HCT116 (cell line): ENCODE measurements at regions not wholly inside any gene's neighbourhood (a gene's known extent, or its start where the extent isn't known, plus 50 kb on each side); places are given as distances from the start of the nearest gene placed in this dataset.

Source experiments
- ATAC-seq: fragments of 200-7000 bp; cut with Tn5 transposase; 2 replicates; pipeline ENCODE4 v1.9.1; 2020; ENCODE audit warnings: mild to moderate bottlenecking, moderate library complexity
- BruUV-seq: library from RNA; stranded (reverse); fragments of 400-500 nt; replicated peaks from 2 replicates; lab custom pipeline; 2021; lab: Mats Ljungman, UMichigan
- CTCF ChIA-PET: fragments of 300-600 bp; sonication (Branson Sonifier 250); formaldehyde crosslinking; loops from one replicate; lab custom pipeline; 2021; ENCODE audit warnings: antibody characterized with exemption; lab: Charles Lee
- POLR2A ChIA-PET: fragments of 300-600, 350-600 bp; sonication (Branson Sonifier 250); formaldehyde crosslinking; loops from one replicate; lab custom pipeline; 2021; ENCODE audit warnings: antibody characterized with exemption; lab: Charles Lee
- RAD21 ChIA-PET, 2 experiments: fragments of 300-600 bp; sonication (Branson Sonifier 250); formaldehyde crosslinking; loops; one replicate each; lab custom pipeline; 2023; ENCODE audit warnings: low total read pairs in 2 of 2; ENCODE audit not compliant: uncharacterized antibody in 2 of 2, unreplicated experiment in 2 of 2, low non-redundant PET in 1 of 2; lab: Charles Lee
- DNase-seq: peaks from one replicate; pipeline ENCODE4 v3.0.0-alpha.2; 2010; ENCODE audit warnings: low read depth, low spot score
- H2AFZ ChIP-seq: fragments of 200-600 bp; shearing (Covaris generic), sonication (generic); 2 replicates; pipeline ENCODE4 v1.6.1; 2017; ENCODE audit warnings: low read depth, mixed run types, mixed read lengths, antibody characterized with exemption, low read length; ENCODE audit not compliant: poor library complexity, severe bottlenecking
- H3K27ac ChIP-seq: 2 replicates; pipeline ENCODE4 v1.5.1; 2012; ENCODE audit warnings: low read depth, low read length
- H3K27me3 ChIP-seq: fragments of 200-600 bp; sonication (generic); 2 replicates; pipeline ENCODE4 v1.6.1; 2016; ENCODE audit warnings: mixed run types, low read length, mixed read lengths; ENCODE audit not compliant: insufficient read depth
- H3K36me3 ChIP-seq, 2 experiments: fragments of 200-500 bp in 1 of 2; fragments of 200-600 bp in 1 of 2; sonication (Bioruptor generic) in 1 of 2; sonication (generic) in 1 of 2; 2 replicates each; pipeline versions ENCODE4 v1.5.1 to v1.6.1; 2014 to 2016; ENCODE audit warnings: low read length in 2 of 2, inconsistent platforms in 1 of 2, mixed read lengths in 1 of 2, mixed run types in 1 of 2; ENCODE audit not compliant: insufficient read depth in 2 of 2, control insufficient read depth in 1 of 2
- H3K4me1 ChIP-seq, 2 experiments: fragments of 200-600 bp in 1 of 2; sonication (generic) in 1 of 2; 2 replicates each; pipeline versions ENCODE4 v1.5.1 to v1.6.1; 2012 to 2017; ENCODE audit warnings: low read length in 2 of 2, inconsistent platforms in 1 of 2, mild to moderate bottlenecking in 1 of 2, mixed read lengths in 1 of 2, mixed run types in 1 of 2, moderate library complexity in 1 of 2; ENCODE audit not compliant: insufficient read depth in 2 of 2, control insufficient read depth in 1 of 2
- H3K4me2 ChIP-seq: fragments of 200-600 bp; sonication (generic); 2 replicates; pipeline ENCODE4 v1.6.1; 2017; ENCODE audit warnings: mixed run types, low read length, mixed read lengths
- H3K4me3 ChIP-seq, 2 experiments: fragments of 200-600 bp in 1 of 2; sonication (generic) in 1 of 2; replicated peaks in 1 of 2; 2 replicates each; pipeline ENCODE4 v1.5.1; 2011 to 2016; ENCODE audit warnings: low read length in 2 of 2, control low read depth in 1 of 2, low read depth in 1 of 2, mild to moderate bottlenecking in 1 of 2, mixed read lengths in 1 of 2, mixed run types in 1 of 2
- H3K79me2 ChIP-seq: fragments of 200-600 bp; sonication (generic); 2 replicates; pipeline ENCODE4 v1.6.1; 2017; ENCODE audit warnings: mild to moderate bottlenecking, mixed run types, low read length, moderate library complexity, mixed read lengths; ENCODE audit not compliant: insufficient read depth
- H3K9ac ChIP-seq: fragments of 200-600 bp; sonication (generic); 2 replicates; pipeline ENCODE4 v1.6.1; 2016; ENCODE audit warnings: low read length, mixed read lengths
- H3K9me2 ChIP-seq: fragments of 200-600 bp; sonication (generic), shearing (Covaris generic); 2 replicates; pipeline ENCODE4 v1.6.1; 2017; ENCODE audit warnings: mixed run types, mild to moderate bottlenecking, moderate library complexity; ENCODE audit not compliant: insufficient read depth
- H3K9me3 ChIP-seq, 2 experiments: fragments of 200-500 bp in 1 of 2; fragments of 200-600 bp in 1 of 2; sonication (Bioruptor generic) in 1 of 2; sonication (generic) in 1 of 2; 2 replicates each; pipeline ENCODE4 v1.6.1; 2014 to 2017; ENCODE audit warnings: low read length in 2 of 2, mixed read lengths in 2 of 2, inconsistent platforms in 1 of 2, low read depth in 1 of 2, mild to moderate bottlenecking in 1 of 2, mixed run types in 1 of 2, moderate library complexity in 1 of 2; ENCODE audit not compliant: control insufficient read depth in 1 of 2, insufficient read depth in 1 of 2
- H4K20me1 ChIP-seq: fragments of 200-600 bp; sonication (generic), shearing (Covaris generic); 2 replicates; pipeline ENCODE4 v1.6.1; 2017; ENCODE audit warnings: mixed run types, mild to moderate bottlenecking, moderate library complexity; ENCODE audit not compliant: insufficient read depth
- CEBPB ChIP-seq: IDR thresholded peaks from 2 replicates; pipeline ENCODE4 v1.6.1; 2012; ENCODE audit warnings: low read depth
- EGR1 ChIP-seq: IDR thresholded peaks from 2 replicates; pipeline ENCODE4 v1.6.1; 2012; ENCODE audit warnings: low read depth
- ELF1 ChIP-seq: IDR thresholded peaks from 2 replicates; pipeline ENCODE4 v1.6.1; 2012; ENCODE audit warnings: low read depth, borderline replicate concordance
- EZH2 ChIP-seq: fragments of 200-600 bp; sonication (generic); IDR thresholded peaks from 2 replicates; pipeline ENCODE4 v1.6.1; 2017; ENCODE audit warnings: antibody characterized with exemption, mixed run types
- EZH2phosphoT487 ChIP-seq: fragments of 200-600 bp; IDR thresholded peaks from 2 replicates; pipeline ENCODE4 v1.6.1; 2018; ENCODE audit warnings: antibody characterized with exemption, borderline replicate concordance
- FOSL1 ChIP-seq: IDR thresholded peaks from 2 replicates; pipeline ENCODE4 v1.6.1; 2012; ENCODE audit warnings: low read depth
- JUND ChIP-seq: IDR thresholded peaks from 2 replicates; pipeline ENCODE4 v1.6.1; 2012
- POLR2A ChIP-seq: IDR thresholded peaks from 2 replicates; pipeline ENCODE4 v1.7.0; 2011; ENCODE audit warnings: borderline replicate concordance; ENCODE audit not compliant: insufficient read depth, insufficient read length; ENCODE audit errors: extremely low read depth
- POLR2AphosphoS5 ChIP-seq: IDR thresholded peaks from 2 replicates; pipeline ENCODE4 v1.6.1; 2011; ENCODE audit warnings: mild to moderate bottlenecking, low read depth, low read length, moderate library complexity
- SIN3A ChIP-seq: IDR thresholded peaks from 2 replicates; pipeline ENCODE4 v1.6.1; 2012; ENCODE audit warnings: low read depth
- SP1 ChIP-seq: IDR thresholded peaks from 2 replicates; pipeline ENCODE4 v1.6.1; 2012; ENCODE audit warnings: low read depth
- YY1 ChIP-seq: IDR thresholded peaks from 2 replicates; pipeline ENCODE4 v1.6.1; 2011; ENCODE audit warnings: low read length, low read depth, moderate library complexity, mild to moderate bottlenecking; ENCODE audit not compliant: insufficient replicate concordance; ENCODE audit errors: extremely low read depth
- ZFX ChIP-seq: fragments of 450-650 bp; IDR thresholded peaks from 2 replicates; pipeline ENCODE4 v1.6.1; 2017
- intact Hi-C: fragments of 100-400 bp; cut with micrococcal nuclease; formaldehyde crosslinking; loops from 2 replicates; pipeline ENCODE4 v1.10.0; 2022
- TF ChIP-seq, protein P1 (sequence below): IDR thresholded peaks from 2 replicates; pipeline ENCODE4 v1.6.1; 2012
- TF ChIP-seq, protein P2 (sequence below): IDR thresholded peaks from 2 replicates; pipeline ENCODE4 v1.6.1; 2012
- TF ChIP-seq, protein P3 (sequence below): IDR thresholded peaks from 2 replicates; pipeline ENCODE4 v1.6.1; 2011; ENCODE audit warnings: mild to moderate bottlenecking, low read length, moderate library complexity; ENCODE audit not compliant: insufficient replicate concordance; ENCODE audit errors: extremely low read depth

DNA sequence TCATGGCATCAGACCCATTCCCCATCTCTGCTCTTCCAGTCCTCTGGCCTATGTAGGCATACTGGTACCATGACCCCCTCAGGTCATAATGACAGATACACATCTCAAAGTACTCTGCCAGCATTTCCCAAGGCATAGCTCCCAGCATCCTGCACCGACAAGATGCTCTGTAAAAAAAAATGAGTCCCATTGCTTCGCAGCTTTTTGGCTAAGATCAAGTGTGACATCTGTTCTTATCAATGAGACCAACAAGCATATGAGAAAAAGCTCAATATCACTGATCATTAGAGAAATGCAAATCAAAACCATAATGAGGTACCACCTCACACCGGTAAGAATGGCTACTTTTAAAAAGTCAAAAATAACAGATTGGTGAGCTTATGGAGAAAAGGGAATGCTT is 463.9 kb upstream of the PROK2 start:
- no peak for ATAC-seq

More for the DNA sequence above, 463.9 kb upstream of the PROK2 start:
- no TSS peak for BruUV-seq
- Histone ChIP-seq H3K4me3 (no peak overlapping the region), H3K9me2 (no peaks in the 10 kb centered on the region), H4K20me1 (no peaks in the 10 kb centered on the region), H3K4me1 (no peaks in the 10 kb centered on the region), H3K27ac (no peak overlapping the region), H3K79me2 (no peaks in the 10 kb centered on the region), H3K27me3 (peaks cover 45% of the 10 kb centered on the region), H3K36me3 (no peaks in the 10 kb centered on the region), H3K9ac (no peak overlapping the region), H3K9me3 (no peaks in the 10 kb centered on the region), H2AFZ (no peak overlapping the region), H3K4me2 (no peak overlapping the region)
- RAD21 ChIA-PET = no interaction called here
- CTCF ChIA-PET = no interaction called here
- intact Hi-C loops = no loop called here
- TF ChIP-seq, protein P1, sequence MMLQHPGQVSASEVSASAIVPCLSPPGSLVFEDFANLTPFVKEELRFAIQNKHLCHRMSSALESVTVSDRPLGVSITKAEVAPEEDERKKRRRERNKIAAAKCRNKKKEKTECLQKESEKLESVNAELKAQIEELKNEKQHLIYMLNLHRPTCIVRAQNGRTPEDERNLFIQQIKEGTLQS = no peak
- TF ChIP-seq POLR2A (no peak), ELF1 (no peak), POLR2AphosphoS5 (no peak), SP1 (no peak), SIN3A (no peak), JUND (no peak), EZH2phosphoT487 (no peak), YY1 (no peak), CEBPB (no peak), FOSL1 (no peak), ZFX (no peak), EZH2 (no peak), EGR1 (no peak)
- TF ChIP-seq, protein P2, sequence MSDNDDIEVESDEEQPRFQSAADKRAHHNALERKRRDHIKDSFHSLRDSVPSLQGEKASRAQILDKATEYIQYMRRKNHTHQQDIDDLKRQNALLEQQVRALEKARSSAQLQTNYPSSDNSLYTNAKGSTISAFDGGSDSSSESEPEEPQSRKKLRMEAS = no peak
- TF ChIP-seq, protein P3, sequence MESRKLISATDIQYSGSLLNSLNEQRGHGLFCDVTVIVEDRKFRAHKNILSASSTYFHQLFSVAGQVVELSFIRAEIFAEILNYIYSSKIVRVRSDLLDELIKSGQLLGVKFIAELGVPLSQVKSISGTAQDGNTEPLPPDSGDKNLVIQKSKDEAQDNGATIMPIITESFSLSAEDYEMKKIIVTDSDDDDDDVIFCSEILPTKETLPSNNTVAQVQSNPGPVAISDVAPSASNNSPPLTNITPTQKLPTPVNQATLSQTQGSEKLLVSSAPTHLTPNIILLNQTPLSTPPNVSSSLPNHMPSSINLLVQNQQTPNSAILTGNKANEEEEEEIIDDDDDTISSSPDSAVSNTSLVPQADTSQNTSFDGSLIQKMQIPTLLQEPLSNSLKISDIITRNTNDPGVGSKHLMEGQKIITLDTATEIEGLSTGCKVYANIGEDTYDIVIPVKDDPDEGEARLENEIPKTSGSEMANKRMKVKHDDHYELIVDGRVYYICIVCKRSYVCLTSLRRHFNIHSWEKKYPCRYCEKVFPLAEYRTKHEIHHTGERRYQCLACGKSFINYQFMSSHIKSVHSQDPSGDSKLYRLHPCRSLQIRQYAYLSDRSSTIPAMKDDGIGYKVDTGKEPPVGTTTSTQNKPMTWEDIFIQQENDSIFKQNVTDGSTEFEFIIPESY = no peak
- POLR2A ChIA-PET = no interaction called here
- DNase-seq = no peak
